WTC11 (cell line): ENCODE measurements at regions not wholly inside any gene's neighbourhood (a gene's known extent, or its start where the extent isn't known, plus 50 kb on each side); places are given as distances from the start of the nearest gene placed in this dataset.

Experiments
- CTCF ChIP-seq: fragments of 200-600 bp; IDR thresholded peaks from 2 replicates; pipeline ENCODE4 v1.8.0; 2022; ENCODE audit warnings: antibody characterized with exemption
- IRF2 ChIP-seq: sonication (generic); formaldehyde crosslinking; IDR thresholded peaks from 2 replicates; pipeline ENCODE4 v1.8.0; 2022; ENCODE audit warnings: low read depth, missing genetic modification reagents, borderline replicate concordance
- MXD4 ChIP-seq: fragments of 250-450 bp; sonication (Bioruptor Pico); IDR thresholded peaks from 2 replicates; pipeline ENCODE4 v1.8.0; 2021; ENCODE audit warnings: mild to moderate bottlenecking, moderate library complexity, borderline replicate concordance
- PRDM15 ChIP-seq: sonication (generic); formaldehyde crosslinking; IDR thresholded peaks from 2 replicates; pipeline ENCODE4 v1.8.0; 2022; ENCODE audit warnings: missing genetic modification reagents
- TP53 ChIP-seq: sonication (generic); formaldehyde crosslinking; IDR thresholded peaks from 2 replicates; pipeline ENCODE4 v1.8.1; 2023; ENCODE audit warnings: mild to moderate bottlenecking, missing genetic modification reagents
- USF2 ChIP-seq: sonication (generic); formaldehyde crosslinking; IDR thresholded peaks from 2 replicates; pipeline ENCODE4 v1.8.1; 2023; ENCODE audit warnings: mild to moderate bottlenecking, missing genetic modification reagents, moderate library complexity
- ZNF232 ChIP-seq: sonication (generic); formaldehyde crosslinking; IDR thresholded peaks from 2 replicates; pipeline ENCODE4 v1.8.0; 2022; ENCODE audit warnings: mild to moderate bottlenecking, missing genetic modification reagents
- TF ChIP-seq, protein P1 (sequence below): sonication (generic); formaldehyde crosslinking; IDR thresholded peaks from 2 replicates; pipeline ENCODE4 v1.8.1; 2022; ENCODE audit warnings: low read depth, mild to moderate bottlenecking, moderate library complexity, missing genetic modification reagents, borderline replicate concordance

GRCh38 chr2:19643117-19643518, 258.7 kb downstream of the TTC32 start:
- TF ChIP-seq, protein P1, sequence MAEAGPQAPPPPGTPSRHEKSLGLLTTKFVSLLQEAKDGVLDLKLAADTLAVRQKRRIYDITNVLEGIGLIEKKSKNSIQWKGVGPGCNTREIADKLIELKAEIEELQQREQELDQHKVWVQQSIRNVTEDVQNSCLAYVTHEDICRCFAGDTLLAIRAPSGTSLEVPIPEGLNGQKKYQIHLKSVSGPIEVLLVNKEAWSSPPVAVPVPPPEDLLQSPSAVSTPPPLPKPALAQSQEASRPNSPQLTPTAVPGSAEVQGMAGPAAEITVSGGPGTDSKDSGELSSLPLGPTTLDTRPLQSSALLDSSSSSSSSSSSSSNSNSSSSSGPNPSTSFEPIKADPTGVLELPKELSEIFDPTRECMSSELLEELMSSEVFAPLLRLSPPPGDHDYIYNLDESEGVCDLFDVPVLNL (CRISPR knock-in tag), result no peak
- no peak for TF ChIP-seq CTCF
- no peak for TF ChIP-seq ZNF232
- TF ChIP-seq PRDM15 (CRISPR knock-in tag), result no peak
- no peak for TF ChIP-seq USF2 (CRISPR knock-in tag)
- TF ChIP-seq MXD4 (CRISPR knock-in tag), result no peak
- TF ChIP-seq IRF2 (CRISPR knock-in tag), result no peak
- TF ChIP-seq TP53 (CRISPR knock-in tag), result no peak
